ENCODE measurements at regions not wholly inside any gene's neighbourhood (a gene's known extent, or its start where the extent isn't known, plus 50 kb on each side); places are given as distances from the start of the nearest gene placed in this dataset.

GRCh38 chr5:67338421-67338820, 141.8 kb upstream of the CD180 start:
- DNase-seq (ENCODE audit: insufficient read length, low spot score), result no peak
- TF ChIP-seq PAX5 (IDR thresholded peaks at IDR 0.05; ENCODE audit: insufficient read depth, low read length, severe bottlenecking) (no peak), TAF1 (IDR thresholded peaks at IDR 0.05; ENCODE audit: low read depth, low read length) (no peak), POU2F2 (IDR thresholded peaks at IDR 0.05; ENCODE audit: low read depth, low read length) (no peak), POLR2A (IDR thresholded peaks at IDR 0.05; ENCODE audit: low read depth, low read length) (no peak), POLR2AphosphoS5 (IDR thresholded peaks at IDR 0.05; ENCODE audit: low read depth, low read length) (no peak), SPI1 (IDR thresholded peaks at IDR 0.05; ENCODE audit: low read depth, low read length) (no peak)
- FAIRE-seq, result no peak

GRCh38 chr5:67337751-67338150, 141.2 kb upstream of the CD180 start:
- DNase-seq (ENCODE audit: insufficient read length, low spot score) (no peak), FAIRE-seq (no peak)
- TF ChIP-seq POLR2A (IDR thresholded peaks at IDR 0.05; ENCODE audit: low read depth, low read length) (no peak), PAX5 (IDR thresholded peaks at IDR 0.05; ENCODE audit: insufficient read depth, low read length, severe bottlenecking) (no peak), POLR2AphosphoS5 (IDR thresholded peaks at IDR 0.05; ENCODE audit: low read depth, low read length) (no peak), TAF1 (IDR thresholded peaks at IDR 0.05; ENCODE audit: low read depth, low read length) (no peak), POU2F2 (IDR thresholded peaks at IDR 0.05; ENCODE audit: low read depth, low read length) (no peak), SPI1 (IDR thresholded peaks at IDR 0.05; ENCODE audit: low read depth, low read length) (no peak)

DNA sequence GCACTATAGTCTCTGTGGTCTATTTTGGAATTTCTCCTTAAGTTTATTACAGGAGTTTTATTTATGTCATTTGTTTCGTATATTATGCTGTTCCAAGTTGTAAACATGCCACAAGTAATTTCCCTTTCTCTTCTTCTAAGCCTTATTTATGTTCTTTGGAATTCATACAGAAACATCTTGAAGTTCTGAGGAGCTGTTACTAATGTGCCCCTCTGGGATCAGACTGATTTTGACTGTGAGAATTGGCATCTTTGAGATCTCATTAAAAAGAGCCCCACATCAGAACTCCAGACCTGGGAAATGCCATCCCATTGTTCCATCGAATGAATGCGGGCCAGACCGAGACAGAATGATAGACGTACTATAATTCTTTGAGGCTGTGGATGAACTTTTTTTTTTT, 138.8 kb upstream of the CD180 start:
- DNase-seq (ENCODE audit: insufficient read length, low spot score), result no peak
- FAIRE-seq, result no peak
- TF ChIP-seq POU2F2 (IDR thresholded peaks at IDR 0.05; ENCODE audit: low read depth, low read length) (no peak), TAF1 (IDR thresholded peaks at IDR 0.05; ENCODE audit: low read depth, low read length) (no peak), SPI1 (IDR thresholded peaks at IDR 0.05; ENCODE audit: low read depth, low read length) (no peak), PAX5 (IDR thresholded peaks at IDR 0.05; ENCODE audit: insufficient read depth, low read length, severe bottlenecking) (no peak), POLR2AphosphoS5 (IDR thresholded peaks at IDR 0.05; ENCODE audit: low read depth, low read length) (no peak), POLR2A (IDR thresholded peaks at IDR 0.05; ENCODE audit: low read depth, low read length) (no peak)

DNA sequence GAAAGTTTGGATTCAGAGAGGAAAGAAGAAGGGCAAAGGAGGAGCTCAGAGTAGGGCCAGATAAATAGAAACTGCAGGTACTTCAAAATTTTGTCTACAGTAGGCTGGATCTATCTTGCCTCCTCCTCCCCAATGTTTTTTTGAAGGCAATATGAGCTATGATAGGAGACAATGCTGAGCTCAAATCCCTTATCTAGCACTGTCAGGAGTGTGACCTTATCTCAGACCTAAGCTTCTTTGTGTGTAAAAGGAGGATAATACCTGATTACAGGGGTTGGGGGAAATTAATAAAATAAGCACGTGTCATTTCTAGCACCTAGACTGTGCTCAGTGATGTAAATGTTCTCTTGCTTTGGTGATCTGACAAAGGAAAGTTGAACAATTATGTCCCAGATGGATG, 137.8 kb upstream of the CD180 start:
- no peak for DNase-seq (ENCODE audit: insufficient read length, low spot score)
- TF ChIP-seq TAF1 (IDR thresholded peaks at IDR 0.05; ENCODE audit: low read depth, low read length) (no peak), POLR2A (IDR thresholded peaks at IDR 0.05; ENCODE audit: low read depth, low read length) (no peak), SPI1 (IDR thresholded peaks at IDR 0.05; ENCODE audit: low read depth, low read length) (no peak), POLR2AphosphoS5 (IDR thresholded peaks at IDR 0.05; ENCODE audit: low read depth, low read length) (no peak), PAX5 (IDR thresholded peaks at IDR 0.05; ENCODE audit: insufficient read depth, low read length, severe bottlenecking) (no peak), POU2F2 (IDR thresholded peaks at IDR 0.05; ENCODE audit: low read depth, low read length) (no peak)
- no peak for FAIRE-seq

- DNase-seq (ENCODE audit: insufficient read length, low spot score) (no peak), FAIRE-seq (no peak)
- no peak for TF ChIP-seq POU2F2 (IDR thresholded peaks at IDR 0.05; ENCODE audit: low read depth, low read length)
- no peak for TF ChIP-seq POLR2AphosphoS5 (IDR thresholded peaks at IDR 0.05; ENCODE audit: low read depth, low read length)
- TF ChIP-seq SPI1 (IDR thresholded peaks at IDR 0.05; ENCODE audit: low read depth, low read length), result no peak
Observed at GRCh38 chr5:67333171-67333570, 136.6 kb upstream of the CD180 start.

DNA sequence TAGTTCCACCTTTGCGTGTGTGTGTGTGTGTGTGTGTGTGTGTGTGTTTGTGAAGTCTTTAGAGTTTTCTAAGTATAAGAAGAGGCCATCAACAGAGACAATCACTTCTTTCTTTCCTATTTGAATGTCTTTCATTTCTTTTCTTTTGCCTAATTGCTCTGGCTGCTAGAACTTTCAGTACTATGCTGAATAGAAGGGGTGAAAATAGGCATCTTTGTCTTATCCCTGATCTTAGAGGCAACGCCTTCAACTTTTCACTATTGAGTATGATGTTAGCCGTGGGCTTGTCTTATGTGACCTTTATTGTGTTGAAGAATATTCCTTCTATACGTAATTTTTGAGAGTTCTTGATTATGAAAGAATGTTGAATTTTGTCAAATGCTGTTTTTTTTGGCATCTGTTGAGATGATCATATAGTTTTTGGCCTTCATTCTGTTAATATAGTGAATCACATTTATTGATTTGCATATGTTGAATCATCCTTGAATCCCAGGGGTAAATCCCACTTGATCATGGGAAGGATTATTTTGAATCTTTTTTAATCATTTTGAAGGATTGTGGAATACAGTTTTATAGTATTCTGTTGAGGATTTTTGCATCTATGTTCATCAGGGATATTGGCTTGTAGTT, 134.8 kb upstream of the CD180 start:
- no peak for DNase-seq (ENCODE audit: insufficient read length, low spot score)
- TF ChIP-seq POLR2A (IDR thresholded peaks at IDR 0.05; ENCODE audit: low read depth, low read length) (no peak), SPI1 (IDR thresholded peaks at IDR 0.05; ENCODE audit: low read depth, low read length) (no peak), TAF1 (IDR thresholded peaks at IDR 0.05; ENCODE audit: low read depth, low read length) (no peak), POU2F2 (IDR thresholded peaks at IDR 0.05; ENCODE audit: low read depth, low read length) (no peak), PAX5 (IDR thresholded peaks at IDR 0.05; ENCODE audit: insufficient read depth, low read length, severe bottlenecking) (no peak), POLR2AphosphoS5 (IDR thresholded peaks at IDR 0.05; ENCODE audit: low read depth, low read length) (no peak)
- FAIRE-seq, result no peak

- FAIRE-seq, result no peak
- TF ChIP-seq POLR2A (IDR thresholded peaks at IDR 0.05; ENCODE audit: low read depth, low read length) (no peak), PAX5 (IDR thresholded peaks at IDR 0.05; ENCODE audit: insufficient read depth, low read length, severe bottlenecking) (no peak), TAF1 (IDR thresholded peaks at IDR 0.05; ENCODE audit: low read depth, low read length) (no peak), SPI1 (IDR thresholded peaks at IDR 0.05; ENCODE audit: low read depth, low read length) (no peak), POU2F2 (IDR thresholded peaks at IDR 0.05; ENCODE audit: low read depth, low read length) (no peak), POLR2AphosphoS5 (IDR thresholded peaks at IDR 0.05; ENCODE audit: low read depth, low read length) (no peak)
- DNase-seq (ENCODE audit: insufficient read length, low spot score), result no peak
Observed at GRCh38 chr5:67319935-67320725, 123.5 kb upstream of the CD180 start.

- no peak for TF ChIP-seq TAF1 (IDR thresholded peaks at IDR 0.05; ENCODE audit: low read depth, low read length)
- FAIRE-seq, result no peak
- DNase-seq (ENCODE audit: insufficient read length, low spot score), result no peak
Observed at GRCh38 chr5:67318746-67319145, 122.1 kb upstream of the CD180 start.

DNA sequence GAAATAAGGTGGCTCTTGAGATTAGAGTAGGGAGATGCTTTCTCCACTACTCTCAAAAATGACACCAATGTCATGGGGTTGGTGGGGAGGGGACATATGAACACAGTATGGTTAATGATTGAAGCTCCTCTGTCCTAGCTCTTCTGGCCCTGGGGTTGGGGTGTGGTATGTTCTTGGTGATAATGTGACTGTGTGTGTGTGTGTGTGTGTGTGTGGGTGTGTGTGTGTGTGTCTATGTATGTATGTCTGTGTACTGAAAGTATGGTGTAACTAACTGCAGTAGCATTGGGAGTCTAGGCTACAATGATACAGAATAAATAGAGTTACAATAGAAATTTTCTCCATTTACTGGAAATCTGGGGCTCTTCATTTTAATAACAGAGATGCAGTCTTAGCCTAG, 121.0 kb upstream of the CD180 start:
- TF ChIP-seq SPI1 (IDR thresholded peaks at IDR 0.05; ENCODE audit: low read depth, low read length), result no peak
- no peak for FAIRE-seq
- DNase-seq (ENCODE audit: insufficient read length, low spot score), result no peak

GRCh38 chr5:67316695-67317094, 120.1 kb upstream of the CD180 start:
- no peak for TF ChIP-seq SPI1 (IDR thresholded peaks at IDR 0.05; ENCODE audit: low read depth, low read length)
- TF ChIP-seq POLR2A (IDR thresholded peaks at IDR 0.05; ENCODE audit: low read depth, low read length), result no peak
- TF ChIP-seq TAF1 (IDR thresholded peaks at IDR 0.05; ENCODE audit: low read depth, low read length), result no peak
- no peak for TF ChIP-seq POU2F2 (IDR thresholded peaks at IDR 0.05; ENCODE audit: low read depth, low read length)
- no peak for TF ChIP-seq POLR2AphosphoS5 (IDR thresholded peaks at IDR 0.05; ENCODE audit: low read depth, low read length)
- no peak for TF ChIP-seq PAX5 (IDR thresholded peaks at IDR 0.05; ENCODE audit: insufficient read depth, low read length, severe bottlenecking)
- FAIRE-seq (no peak), DNase-seq (ENCODE audit: insufficient read length, low spot score) (no peak)
